ENCODE measurements at regions not wholly inside any gene's neighbourhood (a gene's known extent, or its start where the extent isn't known, plus 50 kb on each side); places are given as distances from the start of the nearest gene placed in this dataset.
"Not testable (repeated sequence)": the region's sequence is repeated elsewhere in the genome, so short reads cannot be mapped to it uniquely, and the experiment has no call there.

GRCh38 chr2:91568391-91569338 is 2877.2 kb downstream of the RPIA start:
- intact Hi-C loops (cut with micrococcal nuclease; ENCODE audit: unreplicated experiment); H3K9me3 ChIP-seq (ENCODE audit: low read depth, low read length, poor library complexity, severe bottlenecking); H3K4me1 ChIP-seq (ENCODE audit: insufficient read depth, low read length, poor library complexity, severe bottlenecking); CTCF ChIA-PET; DNase-seq (ENCODE audit: low spot score); POLR2A ChIA-PET (ENCODE audit: low non-redundant PET); H3K27me3 ChIP-seq (replicated peaks; ENCODE audit: insufficient read depth, low read depth, low read length, poor library complexity); H3K27ac ChIP-seq (ENCODE audit: low read depth, low read length, poor library complexity, severe bottlenecking); H3K4me3 ChIP-seq (ENCODE audit: low read depth, low read length, poor library complexity, severe bottlenecking); BruUV-seq (replicated peaks); H3K36me3 ChIP-seq (ENCODE audit: insufficient read depth, low read length, poor library complexity, severe bottlenecking): not testable (repeated sequence)

GRCh38 chr2:91571239-91571923 is 2879.9 kb downstream of the RPIA start:
- TF ChIP-seq CTCF (conservative IDR thresholded peaks at IDR 0.05; ENCODE audit: low read depth, low read length): 0 out of 2 replicates have a peak, but pooled peaks have one; percentile 10
- H3K36me3 ChIP-seq (ENCODE audit: insufficient read depth, low read length, poor library complexity, severe bottlenecking); H3K27ac ChIP-seq (ENCODE audit: low read depth, low read length, poor library complexity, severe bottlenecking); intact Hi-C loops (cut with micrococcal nuclease; ENCODE audit: unreplicated experiment); POLR2A ChIA-PET (ENCODE audit: low non-redundant PET); H3K9me3 ChIP-seq (ENCODE audit: low read depth, low read length, poor library complexity, severe bottlenecking); BruUV-seq (replicated peaks); H3K4me1 ChIP-seq (ENCODE audit: insufficient read depth, low read length, poor library complexity, severe bottlenecking); CTCF ChIA-PET; H3K27me3 ChIP-seq (replicated peaks; ENCODE audit: insufficient read depth, low read depth, low read length, poor library complexity): not testable (repeated sequence)
- DNase-seq (ENCODE audit: low spot score): peak; percentile 64
- H3K4me3 ChIP-seq (ENCODE audit: low read depth, low read length, poor library complexity, severe bottlenecking): peak overlapping the region; percentile 43

DNA sequence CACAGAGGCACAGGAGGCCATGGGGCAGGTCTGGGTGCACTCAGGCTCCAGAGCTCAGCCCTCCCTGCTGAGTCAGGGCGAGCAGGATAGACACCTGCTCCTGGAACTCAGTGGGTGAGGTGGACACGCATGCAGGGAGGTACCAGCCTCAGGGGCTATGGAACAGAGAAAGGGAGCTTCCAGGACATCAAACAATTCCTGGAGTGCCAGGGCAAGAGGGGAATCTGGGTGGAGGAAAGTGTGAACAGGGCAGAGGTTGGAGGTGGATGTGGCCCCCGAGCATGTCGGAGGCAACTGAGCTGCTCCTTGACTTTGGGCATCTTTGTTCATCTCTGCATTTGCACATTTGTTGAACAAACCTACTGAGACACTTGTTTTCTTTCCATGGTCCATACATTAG is 2881.5 kb downstream of the RPIA start:
- BruUV-seq (replicated peaks); POLR2A ChIA-PET (ENCODE audit: low non-redundant PET); H3K4me1 ChIP-seq (ENCODE audit: insufficient read depth, low read length, poor library complexity, severe bottlenecking); H3K9me3 ChIP-seq (ENCODE audit: low read depth, low read length, poor library complexity, severe bottlenecking); H3K27ac ChIP-seq (ENCODE audit: low read depth, low read length, poor library complexity, severe bottlenecking); DNase-seq (ENCODE audit: low spot score); H3K36me3 ChIP-seq (ENCODE audit: insufficient read depth, low read length, poor library complexity, severe bottlenecking); intact Hi-C loops (cut with micrococcal nuclease; ENCODE audit: unreplicated experiment); H3K4me3 ChIP-seq (ENCODE audit: low read depth, low read length, poor library complexity, severe bottlenecking); CTCF ChIA-PET; H3K27me3 ChIP-seq (replicated peaks; ENCODE audit: insufficient read depth, low read depth, low read length, poor library complexity): not testable (repeated sequence)

DNA sequence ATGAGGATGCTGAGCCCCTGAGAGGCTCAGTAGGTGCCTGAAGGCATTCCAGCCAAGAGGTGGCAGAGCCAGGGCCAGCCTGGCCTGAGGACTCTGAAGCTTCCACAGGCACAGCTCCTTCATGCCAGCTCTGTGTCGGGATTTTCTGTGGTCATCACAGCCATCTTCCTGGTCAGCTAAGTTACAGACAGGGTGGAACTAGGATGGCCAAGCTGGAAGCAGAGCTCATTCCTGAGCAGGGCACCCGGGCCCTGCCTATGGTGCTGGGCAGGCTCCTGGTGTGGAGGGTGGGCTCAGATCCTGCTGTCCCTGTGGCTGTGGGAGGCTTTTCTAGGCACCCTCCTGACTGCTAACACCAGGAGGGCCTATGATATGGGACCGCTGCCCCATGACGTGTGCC is 2882.3 kb downstream of the RPIA start:
- H3K9me3 ChIP-seq (ENCODE audit: low read depth, low read length, poor library complexity, severe bottlenecking); BruUV-seq (replicated peaks): not testable (repeated sequence)

DNA sequence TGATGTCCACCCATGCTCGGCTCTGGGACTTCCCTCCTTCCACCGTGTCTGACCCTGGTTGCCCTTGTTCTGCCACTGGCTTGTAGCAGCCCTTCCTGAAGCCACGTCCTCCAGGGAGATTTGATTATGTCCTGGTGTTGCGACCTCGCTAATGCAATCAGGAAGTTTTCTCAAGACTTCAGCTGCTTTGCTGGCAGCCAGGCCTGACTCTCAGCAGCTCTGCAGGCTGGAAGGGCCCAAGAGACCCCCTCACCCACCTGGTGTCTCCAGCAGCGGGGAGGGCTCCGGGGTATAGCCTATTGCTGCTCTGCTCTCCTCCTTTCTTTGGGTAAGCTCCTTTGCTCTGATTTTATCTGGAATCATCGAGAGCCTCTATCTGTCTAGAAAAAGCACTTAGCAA is 2882.8 kb downstream of the RPIA start:
- H3K4me3 ChIP-seq (ENCODE audit: low read depth, low read length, poor library complexity, severe bottlenecking); BruUV-seq (replicated peaks); POLR2A ChIA-PET (ENCODE audit: low non-redundant PET); H3K4me1 ChIP-seq (ENCODE audit: insufficient read depth, low read length, poor library complexity, severe bottlenecking); DNase-seq (ENCODE audit: low spot score); intact Hi-C loops (cut with micrococcal nuclease; ENCODE audit: unreplicated experiment); H3K27ac ChIP-seq (ENCODE audit: low read depth, low read length, poor library complexity, severe bottlenecking); H3K9me3 ChIP-seq (ENCODE audit: low read depth, low read length, poor library complexity, severe bottlenecking); CTCF ChIA-PET; H3K27me3 ChIP-seq (replicated peaks; ENCODE audit: insufficient read depth, low read depth, low read length, poor library complexity); H3K36me3 ChIP-seq (ENCODE audit: insufficient read depth, low read length, poor library complexity, severe bottlenecking): not testable (repeated sequence)

More for the DNA sequence above, 2882.3 kb downstream of the RPIA start:
- H3K27ac ChIP-seq (ENCODE audit: low read depth, low read length, poor library complexity, severe bottlenecking); H3K4me3 ChIP-seq (ENCODE audit: low read depth, low read length, poor library complexity, severe bottlenecking); CTCF ChIA-PET; intact Hi-C loops (cut with micrococcal nuclease; ENCODE audit: unreplicated experiment); H3K27me3 ChIP-seq (replicated peaks; ENCODE audit: insufficient read depth, low read depth, low read length, poor library complexity); H3K4me1 ChIP-seq (ENCODE audit: insufficient read depth, low read length, poor library complexity, severe bottlenecking); H3K36me3 ChIP-seq (ENCODE audit: insufficient read depth, low read length, poor library complexity, severe bottlenecking); DNase-seq (ENCODE audit: low spot score); POLR2A ChIA-PET (ENCODE audit: low non-redundant PET): not testable (repeated sequence)

DNA sequence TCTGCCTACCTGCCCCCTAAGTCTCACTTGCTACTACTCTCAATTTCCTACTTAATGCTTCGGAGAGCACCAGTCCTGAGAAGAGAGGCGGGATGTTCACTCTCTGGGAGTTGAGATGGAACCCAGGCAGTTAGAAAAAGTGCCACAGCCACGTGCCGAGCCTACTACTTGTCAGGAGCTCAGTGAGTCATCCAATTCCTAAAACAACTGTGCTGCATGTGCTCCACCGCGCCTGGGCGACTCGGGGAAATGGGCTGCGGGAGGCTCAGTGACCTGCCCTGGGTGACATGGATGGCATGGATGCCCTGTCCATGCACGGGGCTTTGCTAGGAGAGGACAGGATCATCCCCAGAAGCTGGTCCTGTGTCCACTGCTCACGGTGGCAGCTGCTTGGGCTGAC is 2884.2 kb downstream of the RPIA start:
- H3K9me3 ChIP-seq (ENCODE audit: low read depth, low read length, poor library complexity, severe bottlenecking); DNase-seq (ENCODE audit: low spot score); intact Hi-C loops (cut with micrococcal nuclease; ENCODE audit: unreplicated experiment); H3K36me3 ChIP-seq (ENCODE audit: insufficient read depth, low read length, poor library complexity, severe bottlenecking); BruUV-seq (replicated peaks); POLR2A ChIA-PET (ENCODE audit: low non-redundant PET); H3K27me3 ChIP-seq (replicated peaks; ENCODE audit: insufficient read depth, low read depth, low read length, poor library complexity); CTCF ChIA-PET; H3K27ac ChIP-seq (ENCODE audit: low read depth, low read length, poor library complexity, severe bottlenecking); H3K4me1 ChIP-seq (ENCODE audit: insufficient read depth, low read length, poor library complexity, severe bottlenecking); H3K4me3 ChIP-seq (ENCODE audit: low read depth, low read length, poor library complexity, severe bottlenecking): not testable (repeated sequence)

- DNase-seq (ENCODE audit: low spot score); H3K9me3 ChIP-seq (ENCODE audit: low read depth, low read length, poor library complexity, severe bottlenecking); CTCF ChIA-PET; BruUV-seq (replicated peaks); H3K4me1 ChIP-seq (ENCODE audit: insufficient read depth, low read length, poor library complexity, severe bottlenecking); H3K36me3 ChIP-seq (ENCODE audit: insufficient read depth, low read length, poor library complexity, severe bottlenecking); POLR2A ChIA-PET (ENCODE audit: low non-redundant PET); H3K4me3 ChIP-seq (ENCODE audit: low read depth, low read length, poor library complexity, severe bottlenecking); H3K27me3 ChIP-seq (replicated peaks; ENCODE audit: insufficient read depth, low read depth, low read length, poor library complexity); intact Hi-C loops (cut with micrococcal nuclease; ENCODE audit: unreplicated experiment); H3K27ac ChIP-seq (ENCODE audit: low read depth, low read length, poor library complexity, severe bottlenecking): not testable (repeated sequence)
Observed at GRCh38 chr2:91577406-91577805, 2885.9 kb downstream of the RPIA start.
